MM.1S (cell line): ENCODE measurements at regions not wholly inside any gene's neighbourhood (a gene's known extent, or its start where the extent isn't known, plus 50 kb on each side); places are given as distances from the start of the nearest gene placed in this dataset.

Experiments used
- DNase-seq: peaks from one replicate; pipeline ENCODE4 v3.0.0-alpha.2; 2015
- H2AFZ ChIP-seq: fragments of 300-600 bp; sonication (generic); 2 replicates; pipeline ENCODE4 v1.6.0; 2016; ENCODE audit warnings: antibody characterized with exemption, low read length
- H3F3A ChIP-seq: fragments of 300-600 bp; sonication (generic); 2 replicates; pipeline ENCODE4 v1.6.1; 2016; ENCODE audit warnings: mild to moderate bottlenecking, antibody characterized with exemption, low read length, moderate library complexity, mixed read lengths; ENCODE audit not compliant: insufficient read depth
- H3K27ac ChIP-seq: fragments of 300-600 bp; sonication (generic); 2 replicates; pipeline ENCODE4 v1.5.1; 2016; ENCODE audit warnings: mild to moderate bottlenecking, low read length
- H3K27me3 ChIP-seq: fragments of 300-600 bp; sonication (generic); replicated peaks from 2 replicates; pipeline ENCODE4 v1.6.0; 2016; ENCODE audit warnings: low read length; ENCODE audit not compliant: insufficient read depth
- H3K36me3 ChIP-seq: fragments of 300-600 bp; sonication (generic); replicated peaks from 2 replicates; pipeline ENCODE4 v1.6.1; 2016; ENCODE audit warnings: mild to moderate bottlenecking, low read length, mixed read lengths; ENCODE audit not compliant: insufficient read depth
- H3K4me1 ChIP-seq: fragments of 300-600 bp; sonication (generic); 2 replicates; pipeline ENCODE4 v1.6.1; 2016; ENCODE audit warnings: low read length, mixed read lengths
- H3K4me2 ChIP-seq: fragments of 300-600 bp; sonication (generic); 2 replicates; pipeline ENCODE4 v1.6.0; 2016; ENCODE audit warnings: low read depth, low read length
- H3K4me3 ChIP-seq: fragments of 300-600 bp; sonication (generic); 2 replicates; pipeline ENCODE4 v1.5.1; 2016; ENCODE audit warnings: low read length, mixed read lengths
- H3K79me2 ChIP-seq: fragments of 300-600 bp; sonication (generic); 2 replicates; pipeline ENCODE4 v1.6.1; 2016; ENCODE audit warnings: mixed run types, low read length, mixed read lengths
- H3K9ac ChIP-seq: fragments of 300-600 bp; sonication (generic); 2 replicates; pipeline ENCODE4 v1.6.1; 2016; ENCODE audit warnings: low read length, mixed read lengths
- H3K9me2 ChIP-seq: fragments of 300-600 bp; sonication (generic); replicated peaks from 2 replicates; pipeline ENCODE4 v1.6.1; 2016; ENCODE audit warnings: mild to moderate bottlenecking, low read length, mixed read lengths; ENCODE audit not compliant: insufficient read depth
- H3K9me3 ChIP-seq: fragments of 300-600 bp; sonication (generic); replicated peaks from 2 replicates; pipeline ENCODE4 v1.6.1; 2016; ENCODE audit warnings: mild to moderate bottlenecking, low read length, mixed read lengths; ENCODE audit not compliant: insufficient read depth
- H4K20me1 ChIP-seq: fragments of 300-600 bp; sonication (generic); 2 replicates; pipeline ENCODE4 v1.6.1; 2016; ENCODE audit warnings: mild to moderate bottlenecking, low read length, moderate library complexity, mixed read lengths; ENCODE audit not compliant: insufficient read depth
- EZH2 ChIP-seq: fragments of 300-600 bp; sonication (generic); optimal IDR thresholded peaks from 2 replicates; pipeline ENCODE3; 2017; ENCODE audit warnings: low read depth, mild to moderate bottlenecking, antibody characterized with exemption, low read length, mixed read lengths
- EZH2phosphoT487 ChIP-seq: fragments of 300-600 bp; sonication (generic); IDR thresholded peaks from 2 replicates; pipeline ENCODE4 v1.6.1; 2018; ENCODE audit warnings: antibody characterized with exemption, low read length
- TF ChIP-seq, protein P1 (sequence below): fragments of 300-600 bp; sonication (generic); IDR thresholded peaks from 2 replicates; pipeline ENCODE4 v1.5.1; 2016; ENCODE audit warnings: antibody characterized with exemption, low read length, mixed read lengths

DNA sequence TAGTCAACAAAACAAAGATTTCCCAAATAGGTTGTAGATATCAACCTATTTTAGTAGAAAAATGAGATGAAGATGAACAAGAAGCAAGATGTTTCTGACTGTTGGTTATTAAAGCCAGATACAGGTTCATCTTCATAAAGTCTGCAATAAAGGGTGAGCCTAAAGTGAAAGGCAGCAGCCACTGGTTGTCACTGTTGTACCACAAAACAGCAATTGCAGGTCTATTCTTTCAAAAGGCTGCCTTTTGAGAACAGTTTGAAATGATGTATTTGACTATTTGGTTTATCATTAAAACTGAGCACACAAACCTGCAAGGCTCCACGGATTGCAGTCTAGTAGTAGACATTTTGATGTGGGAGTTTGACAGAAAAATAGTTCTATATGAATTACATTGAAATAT is 543.4 kb downstream of the GBE1 start:
- Histone ChIP-seq H3K9me3 (no peaks in the 10 kb centered on the region), H3F3A (no peaks in the 10 kb centered on the region), H3K79me2 (no peaks in the 10 kb centered on the region), H3K27me3 (no peaks in the 10 kb centered on the region), H2AFZ (no peak overlapping the region), H3K9me2 (no peaks in the 10 kb centered on the region), H3K9ac (no peak overlapping the region), H3K4me2 (no peak overlapping the region), H4K20me1 (no peaks in the 10 kb centered on the region), H3K36me3 (no peaks in the 10 kb centered on the region), H3K4me1 (no peaks in the 10 kb centered on the region), H3K4me3 (no peak overlapping the region), H3K27ac (no peak overlapping the region)
- TF ChIP-seq, protein P1, sequence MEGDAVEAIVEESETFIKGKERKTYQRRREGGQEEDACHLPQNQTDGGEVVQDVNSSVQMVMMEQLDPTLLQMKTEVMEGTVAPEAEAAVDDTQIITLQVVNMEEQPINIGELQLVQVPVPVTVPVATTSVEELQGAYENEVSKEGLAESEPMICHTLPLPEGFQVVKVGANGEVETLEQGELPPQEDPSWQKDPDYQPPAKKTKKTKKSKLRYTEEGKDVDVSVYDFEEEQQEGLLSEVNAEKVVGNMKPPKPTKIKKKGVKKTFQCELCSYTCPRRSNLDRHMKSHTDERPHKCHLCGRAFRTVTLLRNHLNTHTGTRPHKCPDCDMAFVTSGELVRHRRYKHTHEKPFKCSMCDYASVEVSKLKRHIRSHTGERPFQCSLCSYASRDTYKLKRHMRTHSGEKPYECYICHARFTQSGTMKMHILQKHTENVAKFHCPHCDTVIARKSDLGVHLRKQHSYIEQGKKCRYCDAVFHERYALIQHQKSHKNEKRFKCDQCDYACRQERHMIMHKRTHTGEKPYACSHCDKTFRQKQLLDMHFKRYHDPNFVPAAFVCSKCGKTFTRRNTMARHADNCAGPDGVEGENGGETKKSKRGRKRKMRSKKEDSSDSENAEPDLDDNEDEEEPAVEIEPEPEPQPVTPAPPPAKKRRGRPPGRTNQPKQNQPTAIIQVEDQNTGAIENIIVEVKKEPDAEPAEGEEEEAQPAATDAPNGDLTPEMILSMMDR: peak; percentile 20; the same call in 1 of the 2 replicates
- TF ChIP-seq EZH2phosphoT487: no peak
- no peak for TF ChIP-seq EZH2
- no peak for DNase-seq

DNA sequence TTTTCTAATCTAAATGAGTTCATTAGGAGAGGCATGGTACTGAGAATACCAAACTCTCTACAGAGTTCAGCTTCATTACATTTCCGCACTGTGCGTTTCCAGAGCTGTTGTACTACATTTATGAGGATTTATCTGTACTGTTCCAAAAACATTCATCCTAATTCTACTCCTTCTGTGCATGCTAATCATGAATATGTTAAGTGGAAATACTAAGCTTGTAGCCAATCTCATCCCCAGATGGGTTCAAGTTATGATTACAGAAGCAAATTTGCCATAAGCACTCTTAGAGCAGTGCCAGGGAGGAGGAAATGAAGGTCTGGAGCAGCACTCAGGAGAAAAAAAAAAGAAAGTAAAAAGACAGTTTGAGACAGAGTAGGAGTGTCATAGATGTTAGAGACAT is 544.3 kb downstream of the GBE1 start:
- H3K27me3 ChIP-seq: no peaks in the 10 kb centered on the region
- no peak for DNase-seq
- H3K9me3 ChIP-seq: no peaks in the 10 kb centered on the region
- H3K36me3 ChIP-seq: no peaks in the 10 kb centered on the region
- no peak overlapping the region for H3K27ac ChIP-seq
- H3K4me1 ChIP-seq: no peaks in the 10 kb centered on the region
- no peak overlapping the region for H2AFZ ChIP-seq
- TF ChIP-seq, protein P1: no peak
- no peak for TF ChIP-seq EZH2phosphoT487
- TF ChIP-seq EZH2: no peak
- no peaks in the 10 kb centered on the region for H3K9me2 ChIP-seq
- no peak overlapping the region for H3K9ac ChIP-seq
- H3K4me2 ChIP-seq: no peak overlapping the region
- H3K79me2 ChIP-seq: no peaks in the 10 kb centered on the region
- H3F3A ChIP-seq: no peaks in the 10 kb centered on the region
- H4K20me1 ChIP-seq: no peaks in the 10 kb centered on the region
- no peak overlapping the region for H3K4me3 ChIP-seq

DNA sequence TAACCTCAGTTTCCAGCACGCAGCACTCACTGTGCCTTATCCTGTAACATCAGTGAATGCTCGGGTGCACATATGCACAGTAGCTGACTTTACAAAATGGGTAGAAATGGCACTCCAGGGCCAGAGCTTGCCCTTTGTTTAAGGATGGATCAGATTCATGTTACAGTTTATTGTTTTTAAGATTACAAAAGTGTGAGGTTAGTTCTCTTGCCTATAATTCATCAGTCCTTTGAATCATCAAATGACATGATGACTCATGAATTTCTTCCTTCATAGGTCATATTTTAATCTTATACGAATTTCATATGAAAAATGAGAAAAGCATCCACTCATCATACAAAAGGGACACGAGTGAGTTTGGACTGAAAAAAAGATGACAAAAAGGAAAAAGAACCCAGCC is 545.3 kb downstream of the GBE1 start:
- no peaks in the 10 kb centered on the region for H3K9me3 ChIP-seq
- no peaks in the 10 kb centered on the region for H3K36me3 ChIP-seq
- no peaks in the 10 kb centered on the region for H3K27me3 ChIP-seq
- no peak overlapping the region for H3K4me2 ChIP-seq
- TF ChIP-seq, protein P1: no peak
- TF ChIP-seq EZH2 (no peak), EZH2phosphoT487 (no peak)
- H2AFZ ChIP-seq: no peak overlapping the region
- H4K20me1 ChIP-seq: no peaks in the 10 kb centered on the region
- no peaks in the 10 kb centered on the region for H3K9me2 ChIP-seq
- no peaks in the 10 kb centered on the region for H3K4me1 ChIP-seq
- no peaks in the 10 kb centered on the region for H3K79me2 ChIP-seq
- DNase-seq: no peak
- no peak overlapping the region for H3K27ac ChIP-seq
- no peak overlapping the region for H3K4me3 ChIP-seq
- no peaks in the 10 kb centered on the region for H3F3A ChIP-seq
- no peak overlapping the region for H3K9ac ChIP-seq

DNA sequence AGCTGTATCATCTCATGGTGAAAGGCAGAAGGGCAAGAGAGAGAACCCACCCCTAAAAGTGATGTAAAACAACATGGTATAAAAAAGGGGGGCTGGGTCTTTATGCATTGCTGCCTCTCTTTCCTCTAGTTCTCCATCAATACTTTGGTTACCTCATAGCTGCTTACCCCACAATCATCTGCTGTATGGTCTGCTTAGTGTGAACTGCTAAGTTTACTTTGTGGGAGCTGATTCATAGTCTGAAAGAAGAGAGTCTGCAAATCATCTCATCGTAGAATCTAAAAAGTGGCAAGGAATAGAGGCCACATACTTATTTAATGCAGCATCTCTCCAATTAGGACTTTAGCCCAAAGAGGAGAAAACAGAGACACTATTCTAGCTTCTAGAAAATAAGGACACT is 546.8 kb downstream of the GBE1 start:
- Histone ChIP-seq H3K4me2 (no peak overlapping the region), H3K27me3 (no peaks in the 10 kb centered on the region), H3K36me3 (no peaks in the 10 kb centered on the region), H4K20me1 (no peaks in the 10 kb centered on the region), H3K4me1 (no peaks in the 10 kb centered on the region), H2AFZ (no peak overlapping the region), H3K4me3 (no peak overlapping the region), H3K9me3 (no peaks in the 10 kb centered on the region), H3F3A (no peaks in the 10 kb centered on the region), H3K9ac (no peak overlapping the region), H3K27ac (no peak overlapping the region), H3K9me2 (no peaks in the 10 kb centered on the region), H3K79me2 (no peaks in the 10 kb centered on the region)
- TF ChIP-seq, protein P1: no peak
- TF ChIP-seq EZH2phosphoT487: no peak
- TF ChIP-seq EZH2: no peak
- no peak for DNase-seq
